ENCODE measurements at regions not wholly inside any gene's neighbourhood (a gene's known extent, or its start where the extent isn't known, plus 50 kb on each side); places are given as distances from the start of the nearest gene placed in this dataset.
A peak's percentile ranks its signal among the peaks of the same experiment; 100 is the strongest.
"Not testable (repeated sequence)": the region's sequence is repeated elsewhere in the genome, so short reads cannot be mapped to it uniquely, and the experiment has no call there.

DNA sequence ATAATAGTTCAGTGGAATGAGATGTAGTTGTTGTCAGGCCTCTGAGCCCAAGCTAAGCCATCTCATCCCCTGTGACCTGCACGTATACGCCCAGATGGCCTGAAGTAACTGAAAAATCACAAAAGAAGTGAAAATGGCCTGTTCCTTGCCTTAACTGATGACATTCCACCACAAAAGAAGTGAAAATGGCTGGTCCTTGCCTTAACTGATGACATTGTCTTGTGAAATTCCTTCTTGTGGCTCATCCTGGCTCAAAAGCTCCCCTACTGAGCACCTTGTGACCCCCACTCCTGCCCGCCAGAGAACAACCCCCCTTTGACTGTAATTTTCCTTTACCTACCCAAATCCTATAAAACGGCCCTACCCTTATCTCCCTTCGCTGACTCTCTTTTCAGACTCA is 361.4 kb upstream of the ARRDC3 start:
- DNase-seq = not testable (repeated sequence)

DNA sequence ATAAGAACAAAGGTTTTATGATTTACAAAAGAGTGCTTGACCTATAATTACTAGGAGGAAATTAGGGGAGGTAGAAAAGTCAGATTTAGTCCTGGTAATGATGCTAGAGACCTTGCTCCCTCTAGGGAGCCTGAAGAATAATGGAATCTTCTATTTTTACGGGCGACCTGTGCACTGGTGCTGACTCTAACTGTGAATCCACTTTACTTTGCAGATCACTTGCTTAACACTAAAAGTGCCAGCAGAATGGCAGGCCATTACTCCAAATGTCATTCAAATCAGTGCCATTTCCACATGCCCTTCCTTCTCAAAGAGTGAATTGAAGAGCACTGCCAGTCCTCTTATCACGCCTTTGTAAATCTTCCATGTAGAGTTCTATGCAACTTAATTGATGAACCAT is 359.4 kb upstream of the ARRDC3 start:
- DNase-seq = no peak

DNA sequence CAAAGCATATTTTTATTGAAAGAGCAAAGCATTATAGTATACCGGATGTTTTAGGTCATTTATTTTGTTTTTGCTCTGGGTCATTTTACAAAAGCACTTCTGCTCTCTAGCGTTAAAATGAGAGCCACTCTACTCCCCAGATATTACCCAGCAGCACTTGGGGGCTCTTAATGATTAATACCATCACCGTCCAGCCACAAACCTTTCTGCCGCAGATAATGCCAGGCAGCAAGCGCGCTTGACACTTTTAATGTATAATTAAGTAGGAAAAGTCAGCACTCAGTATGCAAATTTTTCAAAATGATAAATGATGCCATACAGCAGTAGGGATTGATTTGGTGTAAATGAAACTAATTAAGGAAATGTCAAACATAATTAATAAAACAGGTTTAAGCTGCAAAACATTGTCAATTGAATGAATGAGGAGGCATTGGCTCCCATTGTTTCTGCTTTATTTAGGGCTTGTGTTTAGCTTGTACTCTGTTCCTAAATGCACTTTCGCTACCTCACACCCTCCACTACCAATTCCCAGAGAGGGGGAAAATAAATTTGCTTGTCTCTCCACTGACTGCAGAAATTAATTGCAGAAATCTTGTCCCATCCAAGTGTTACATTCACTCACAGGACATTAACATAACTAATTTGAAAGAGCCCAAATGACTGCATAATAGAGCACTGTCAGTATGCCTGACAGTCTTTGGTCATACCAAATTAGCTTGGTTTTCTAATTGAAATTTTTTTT is 358.8 kb upstream of the ARRDC3 start:
- DNase-seq = no peak

DNA sequence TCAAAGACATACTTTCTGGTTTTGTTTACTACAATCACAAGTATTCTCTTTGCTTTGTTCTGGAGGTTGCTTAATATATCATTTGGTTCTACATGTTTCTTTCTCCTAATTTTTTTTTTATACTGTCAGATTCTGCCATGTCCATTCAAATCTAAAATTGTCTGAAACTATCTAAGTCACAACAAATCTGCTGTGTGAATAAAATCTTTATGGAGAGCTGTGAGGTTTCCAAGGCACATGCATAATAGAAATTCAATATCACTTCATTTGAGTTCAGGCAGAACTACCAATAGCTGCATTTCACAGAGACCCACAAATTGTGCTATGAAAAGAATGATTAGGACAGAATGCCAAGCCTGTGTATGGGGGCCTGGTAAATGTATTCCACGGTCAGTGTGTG is 346.9 kb upstream of the ARRDC3 start:
- DNase-seq = no peak

DNA sequence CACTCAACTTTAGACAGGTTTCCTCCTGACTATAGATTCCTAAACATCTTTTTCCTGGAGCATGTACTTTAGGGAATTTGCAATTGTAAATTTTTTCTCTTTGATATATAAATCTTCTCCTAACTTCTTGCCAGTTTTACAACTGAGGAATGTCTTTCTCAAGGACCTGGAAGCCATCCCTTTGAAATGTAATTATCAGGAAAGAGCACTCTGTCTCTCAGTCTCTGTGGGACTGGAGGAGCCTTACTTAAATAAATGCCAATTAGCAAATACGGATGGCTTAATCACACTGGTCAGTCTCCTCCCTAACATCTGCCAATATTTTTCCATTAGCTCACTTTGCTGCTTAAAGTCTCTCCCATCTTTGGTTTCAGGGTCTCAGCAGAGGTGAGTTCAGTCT is 344.3 kb upstream of the ARRDC3 start:
- DNase-seq = no peak

DNA sequence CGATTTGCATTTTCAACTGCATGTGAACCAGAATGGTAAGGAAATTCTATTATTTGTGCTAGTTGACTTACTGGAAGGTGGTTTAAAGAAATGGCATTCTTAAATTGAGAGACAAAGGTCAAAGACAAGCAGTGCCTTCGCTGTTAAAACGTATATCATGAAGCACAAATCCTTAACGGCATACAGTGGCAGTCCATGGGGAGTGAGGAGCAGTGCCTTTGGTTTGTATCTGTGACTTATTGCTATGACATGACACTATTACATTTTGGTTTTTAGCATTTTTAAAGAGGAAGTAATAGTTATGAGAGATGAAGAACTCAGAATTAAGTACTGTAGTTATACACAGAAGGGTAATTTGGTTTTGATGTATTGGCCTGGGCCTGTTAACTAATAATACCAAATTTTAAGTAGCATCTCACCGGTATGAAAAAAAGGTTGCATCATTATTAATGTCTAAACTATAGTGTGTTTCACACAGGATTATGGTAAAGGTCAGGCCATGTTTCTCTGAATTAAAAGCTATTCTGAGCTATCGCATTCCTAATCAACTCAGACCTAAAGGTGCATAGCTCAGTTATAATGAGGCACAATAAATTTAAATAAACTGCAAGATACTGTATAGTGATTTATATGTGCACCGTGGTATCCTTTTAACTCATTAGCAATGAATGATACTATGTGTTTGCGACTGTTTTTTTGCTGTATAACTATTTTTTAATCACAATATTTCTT is 339.8 kb upstream of the ARRDC3 start:
- DNase-seq = no peak

DNA sequence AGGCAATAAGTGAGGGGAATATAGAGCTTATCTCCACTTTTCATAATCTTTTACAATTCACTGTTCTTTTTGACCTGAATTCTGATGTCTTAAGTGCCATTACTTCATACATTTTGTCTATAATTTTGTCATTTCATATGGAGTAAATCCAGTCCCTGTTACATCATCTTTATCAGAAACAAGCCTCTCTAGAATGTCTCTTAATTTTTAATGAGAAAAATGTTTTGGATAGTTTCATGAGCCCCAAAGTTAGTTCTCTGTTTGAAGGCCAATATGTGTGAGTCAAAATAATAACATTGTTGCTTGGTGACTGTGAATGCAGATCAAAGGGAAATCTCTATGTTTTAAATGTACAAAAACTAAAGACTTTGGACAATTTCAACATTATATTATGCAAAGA is 329.6 kb upstream of the ARRDC3 start:
- DNase-seq = no peak

DNA sequence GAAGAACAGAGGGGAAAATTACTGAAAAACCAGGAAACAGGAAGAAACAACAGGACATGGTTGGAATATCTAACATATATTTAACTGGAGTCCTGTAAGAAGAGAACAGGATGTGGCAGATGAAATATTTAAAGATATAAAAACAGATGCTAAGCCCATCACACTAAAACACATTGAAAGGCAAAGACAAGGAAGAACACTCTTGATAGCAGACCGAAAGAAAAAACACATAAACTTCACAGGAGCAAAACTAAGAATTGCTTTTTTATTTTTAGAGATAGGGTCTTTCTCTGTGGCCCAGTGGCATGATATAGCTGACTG is 324.4 kb upstream of the ARRDC3 start:
- DNase-seq = no peak

DNA sequence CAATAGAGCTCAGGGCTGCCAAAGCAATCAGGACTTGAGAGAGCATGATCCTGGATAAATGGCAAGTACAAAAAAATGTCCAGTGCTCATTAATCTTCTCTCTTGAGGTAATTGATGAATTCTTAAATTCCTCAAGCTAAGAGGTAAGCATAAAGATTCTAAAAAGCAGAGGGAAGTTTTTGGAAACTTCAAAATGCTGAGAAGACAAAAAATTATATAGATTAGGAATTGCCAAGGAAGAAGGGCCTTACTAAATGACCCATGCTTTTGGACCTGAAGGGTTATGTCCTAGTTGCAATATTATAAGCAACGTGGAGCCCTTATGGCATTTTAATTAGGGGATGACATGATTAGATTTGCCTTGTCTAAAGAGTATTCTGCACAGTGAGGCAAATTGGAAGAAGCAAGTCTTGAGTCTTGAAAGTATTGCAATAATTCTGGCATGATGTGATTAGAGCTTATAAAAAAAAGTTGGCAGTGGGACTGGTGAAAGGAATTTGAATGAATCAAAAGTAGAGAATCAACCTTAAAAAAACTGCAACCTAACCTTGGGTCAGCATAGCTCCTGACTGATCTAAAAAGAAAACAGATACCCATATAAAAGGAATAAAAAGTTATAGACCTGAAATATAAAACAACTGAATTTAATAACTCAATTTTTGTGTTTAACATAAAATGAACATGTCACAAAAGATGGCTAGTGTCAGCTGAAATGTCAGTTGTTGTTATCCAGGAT is 323.8 kb upstream of the ARRDC3 start:
- no peak for DNase-seq

DNA sequence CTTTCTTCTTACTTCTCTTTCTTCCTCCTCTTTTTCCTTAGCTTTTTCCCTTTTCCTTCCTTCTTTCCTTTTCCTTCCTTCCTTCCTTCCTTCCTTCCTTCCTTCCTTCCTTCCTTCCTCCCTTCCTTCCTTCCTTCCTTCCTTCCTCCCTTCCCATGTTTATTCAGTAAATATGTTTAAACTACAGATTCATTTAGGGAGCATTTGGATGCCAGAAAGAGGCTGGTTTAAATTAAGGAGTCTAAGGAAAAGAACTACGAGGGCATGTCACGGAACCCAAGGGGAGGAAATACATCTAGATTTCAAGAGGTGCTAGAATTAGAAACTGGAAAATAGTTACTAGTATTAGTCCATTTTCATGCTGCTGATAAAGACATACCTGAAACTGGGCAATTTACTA is 320.0 kb upstream of the ARRDC3 start:
- no peak for DNase-seq

DNA sequence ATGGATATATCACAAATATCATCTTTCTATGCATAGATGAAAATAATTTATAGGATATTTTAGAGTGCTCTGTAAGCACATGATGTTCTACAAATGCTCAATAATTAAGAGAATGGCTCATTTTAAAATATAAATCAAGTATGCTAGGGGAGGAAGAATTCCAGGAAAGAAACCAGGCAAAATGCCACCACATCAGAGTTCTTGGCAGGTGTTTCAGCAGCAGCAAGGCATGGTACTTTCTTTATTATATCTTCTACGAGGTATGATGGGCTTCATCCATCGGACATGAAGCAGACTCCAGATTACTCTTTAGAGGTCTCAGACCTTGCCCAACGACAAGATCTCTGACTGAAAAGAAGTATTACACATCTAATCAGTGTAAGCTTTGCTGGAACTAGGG is 316.3 kb upstream of the ARRDC3 start:
- DNase-seq = no peak

DNA sequence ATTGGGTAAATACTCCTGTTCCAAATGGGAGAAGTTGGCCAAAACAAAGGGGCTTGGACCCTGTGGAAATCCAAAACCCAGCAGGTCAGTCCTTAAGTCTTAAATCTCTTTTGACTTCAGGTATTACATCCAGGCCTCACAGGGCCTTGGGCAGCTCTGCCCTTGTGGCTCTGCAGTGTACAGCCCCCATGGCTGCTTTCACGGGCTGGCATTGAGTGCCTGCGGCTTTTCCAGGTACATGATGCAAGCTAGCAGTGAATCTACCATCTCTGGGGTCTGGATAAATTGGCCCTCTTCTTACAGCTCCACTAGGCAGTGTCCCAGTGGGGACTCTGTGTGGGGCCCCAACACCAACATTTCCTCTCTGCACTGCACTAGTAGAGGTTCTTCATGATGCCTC is 308.5 kb upstream of the ARRDC3 start:
- no peak for DNase-seq

DNA sequence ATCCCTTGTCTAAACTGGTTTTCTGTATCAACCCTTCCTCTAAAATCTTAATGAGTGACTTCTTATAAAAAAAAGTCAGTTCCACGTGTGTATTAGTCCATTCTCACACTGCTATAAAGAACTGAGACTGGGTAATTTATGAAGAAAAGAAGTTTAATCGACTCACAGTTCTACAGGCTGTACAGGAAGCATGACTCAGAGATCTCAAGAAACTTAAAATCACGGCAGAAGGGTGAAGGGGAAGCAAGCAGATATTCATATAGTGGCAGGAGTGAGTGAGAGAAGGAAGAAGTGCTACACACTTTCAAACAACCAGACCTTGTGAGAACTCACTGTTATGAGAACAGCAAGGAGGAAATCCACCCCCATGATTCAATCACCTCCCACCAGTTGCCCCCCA is 307.8 kb upstream of the ARRDC3 start:
- no peak for DNase-seq

DNA sequence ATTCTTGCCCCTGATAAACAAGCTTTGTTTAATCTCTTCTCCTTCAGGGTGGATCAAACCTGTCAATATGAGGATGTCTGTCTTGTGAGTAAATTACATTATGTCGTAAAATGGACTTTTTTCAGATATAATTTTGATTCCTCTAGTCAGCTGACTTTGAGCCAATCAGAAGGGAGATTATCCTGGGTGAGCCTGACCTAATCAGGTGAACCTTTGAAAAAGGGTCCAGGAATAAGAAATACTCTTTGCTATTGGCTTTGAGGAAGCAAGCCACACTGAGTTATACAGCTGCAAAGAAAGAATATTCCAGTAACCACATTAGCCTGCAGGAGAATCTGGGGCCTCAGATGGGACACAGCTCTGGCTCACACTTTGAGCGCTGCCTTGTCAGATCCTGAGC is 304.3 kb upstream of the ARRDC3 start:
- no peak for DNase-seq

DNA sequence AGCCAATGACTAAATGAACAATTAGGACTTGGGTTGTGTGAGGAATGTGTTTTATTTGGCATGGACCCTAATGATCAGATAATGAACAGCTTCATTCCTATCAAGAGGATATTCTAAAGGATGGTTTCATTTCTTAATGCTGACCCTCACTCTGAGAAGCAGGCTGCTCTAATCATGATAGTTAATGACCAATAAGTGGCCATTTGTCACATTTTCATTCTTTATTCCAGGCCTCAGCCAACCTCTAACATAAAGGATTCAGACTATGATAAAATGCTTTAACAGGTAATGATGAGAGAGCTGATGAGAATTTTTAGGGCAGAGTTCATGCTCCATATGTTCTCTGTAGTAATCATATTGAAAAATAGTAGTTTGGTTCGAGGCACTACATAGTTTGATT is 301.5 kb upstream of the ARRDC3 start:
- DNase-seq = no peak

DNA sequence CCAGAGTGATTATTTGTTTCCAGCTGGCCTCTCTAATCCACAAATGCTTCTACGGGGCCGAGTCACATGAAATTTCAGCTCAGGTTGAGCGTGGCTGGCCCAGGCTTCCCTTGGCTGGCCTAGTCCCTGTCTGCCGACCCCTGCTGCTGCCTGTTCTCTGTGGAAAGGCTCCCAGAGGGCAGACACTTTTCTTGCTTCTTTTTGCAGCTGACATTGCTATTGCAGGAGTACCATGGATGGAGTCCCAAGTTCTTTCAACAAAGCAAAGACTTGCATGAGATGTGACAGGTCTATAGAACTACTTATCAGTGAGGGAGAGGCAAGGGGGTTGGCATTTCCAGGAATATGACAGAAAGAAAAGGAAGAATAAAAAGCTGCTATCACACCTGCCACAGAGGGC is 287.4 kb upstream of the ARRDC3 start:
- DNase-seq = peak; percentile 4 to 19

DNA sequence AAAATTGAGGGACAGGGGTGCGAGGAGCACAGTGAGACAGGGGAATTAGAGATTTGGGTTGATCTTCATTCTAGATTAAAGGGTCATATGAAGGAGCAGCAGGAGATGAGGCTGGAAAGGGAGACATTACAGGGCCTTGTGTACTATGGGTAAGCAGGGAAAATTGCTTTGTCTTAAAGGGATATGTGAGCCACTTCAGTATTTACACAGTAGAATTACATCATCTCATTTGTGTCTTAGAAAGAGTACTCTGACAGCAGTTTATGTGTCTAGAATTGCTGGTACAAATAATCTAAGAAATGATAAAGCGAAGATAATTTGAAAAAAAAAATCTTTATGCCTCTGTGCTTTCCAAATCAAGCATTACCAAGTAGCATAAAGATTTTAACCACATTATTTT is 287.0 kb upstream of the ARRDC3 start:
- DNase-seq = no peak

DNA sequence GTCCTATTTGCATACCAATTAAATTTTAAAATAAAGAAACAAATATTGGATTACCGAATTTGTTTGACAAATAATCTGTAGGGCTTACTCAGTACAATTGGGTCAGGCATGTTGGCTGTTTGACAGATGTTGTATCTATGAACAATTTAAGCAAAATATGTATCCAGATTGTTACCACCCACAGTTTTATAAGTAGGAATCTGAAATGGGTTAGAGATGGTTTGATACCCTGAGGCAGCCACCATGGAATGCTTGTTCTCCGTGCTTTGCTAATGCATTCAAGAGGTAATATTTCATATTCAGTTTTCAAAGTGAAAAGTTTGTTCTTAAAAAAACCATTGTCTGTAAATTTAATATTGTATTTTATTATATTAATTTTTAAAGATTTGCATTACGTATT is 285.1 kb upstream of the ARRDC3 start:
- no peak for DNase-seq

DNA sequence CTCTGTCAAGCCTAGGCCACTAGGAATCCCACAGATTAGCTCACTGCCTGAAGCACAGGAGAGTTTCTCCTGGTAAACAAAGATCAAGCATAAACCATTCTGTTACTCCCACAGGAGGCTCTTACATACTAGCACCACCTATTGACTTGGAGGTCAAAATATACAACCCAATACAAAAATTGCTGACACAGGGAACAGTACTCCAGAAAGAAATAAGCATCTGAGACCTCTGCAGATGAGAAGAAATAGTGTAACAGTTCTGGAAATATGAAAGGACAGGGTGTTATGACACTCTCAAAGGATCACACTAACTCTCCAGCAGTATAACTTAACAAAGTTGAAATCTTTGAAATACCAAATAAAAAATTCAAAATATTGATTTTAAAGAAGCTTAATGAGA is 269.6 kb upstream of the ARRDC3 start:
- DNase-seq = no peak

DNA sequence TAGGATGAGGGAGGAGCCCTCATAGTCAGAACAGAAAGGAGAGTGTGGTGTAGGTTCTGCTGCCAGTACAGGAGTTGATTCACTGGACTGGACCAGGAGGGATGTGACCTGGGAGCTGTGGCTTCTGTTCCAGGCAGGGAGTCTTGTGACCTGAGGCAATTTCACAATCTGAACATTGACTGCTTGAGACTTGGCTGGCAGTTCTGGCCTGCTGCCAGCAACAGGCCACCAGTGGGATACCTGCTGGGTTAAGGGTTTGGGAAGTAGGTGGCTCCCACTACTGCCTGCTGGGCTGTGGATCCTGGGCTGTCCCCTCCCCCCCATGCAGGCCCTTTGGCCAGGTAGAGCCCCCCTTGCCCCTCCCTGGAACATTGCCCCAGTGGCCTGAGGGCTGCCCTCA is 268.6 kb upstream of the ARRDC3 start:
- DNase-seq = no peak

DNA sequence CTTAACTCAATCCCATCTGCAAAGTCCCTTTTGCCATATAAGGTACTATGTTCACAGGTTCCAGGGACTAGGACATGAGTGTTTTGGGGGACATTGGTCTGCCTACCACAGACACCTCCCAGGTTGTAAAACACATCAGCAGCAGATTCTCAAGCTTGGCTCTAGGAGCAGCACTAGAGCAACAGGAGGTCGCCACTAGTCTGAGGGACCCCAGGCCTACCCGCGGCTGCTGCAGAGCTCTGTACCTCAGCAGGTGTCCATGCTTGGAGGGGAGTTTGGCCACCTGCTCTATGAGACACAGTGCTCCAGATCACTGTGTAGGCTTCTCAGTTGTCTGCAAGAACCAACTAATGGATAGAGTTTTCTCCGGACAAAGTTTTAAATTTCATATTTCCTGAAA is 262.2 kb upstream of the ARRDC3 start:
- DNase-seq = no peak

DNA sequence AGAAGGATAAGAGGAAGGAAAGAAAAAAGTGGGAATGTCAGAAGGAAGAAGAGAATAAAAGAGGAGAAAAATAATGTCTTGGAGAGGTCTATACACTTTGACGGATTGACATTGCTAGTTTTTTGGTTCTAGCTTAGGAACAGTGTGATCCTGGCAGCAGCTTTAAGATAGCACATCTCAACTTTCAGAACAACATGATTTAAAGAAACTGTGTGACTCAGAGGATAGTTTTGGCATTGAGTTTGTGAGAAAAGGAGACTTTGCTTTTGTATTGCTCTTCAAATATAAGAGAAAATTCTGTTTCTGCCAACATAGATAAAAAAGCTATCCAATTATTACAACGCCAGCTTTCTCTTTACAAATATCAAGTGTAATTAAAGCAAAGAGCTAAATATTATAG is 260.7 kb upstream of the ARRDC3 start:
- DNase-seq = no peak

DNA sequence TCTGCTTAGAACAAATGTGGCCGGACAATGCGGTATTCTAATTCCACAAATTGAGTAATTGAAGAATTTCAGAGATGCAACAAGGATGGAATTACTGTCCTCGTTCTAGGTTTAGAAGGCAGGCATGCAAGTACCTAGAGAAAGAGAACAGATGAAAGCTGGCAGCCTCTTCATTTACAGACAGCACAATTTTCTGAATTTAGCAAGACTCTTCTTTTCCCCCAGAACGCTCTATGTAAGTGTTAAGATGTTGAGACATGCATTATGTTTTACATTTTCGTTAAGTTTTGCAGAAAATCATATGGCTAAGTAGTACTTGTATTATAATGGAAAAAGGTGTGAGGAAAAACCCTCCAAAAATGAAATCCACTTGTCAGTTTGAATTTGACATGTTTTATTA is 259.5 kb upstream of the ARRDC3 start:
- DNase-seq = no peak

DNA sequence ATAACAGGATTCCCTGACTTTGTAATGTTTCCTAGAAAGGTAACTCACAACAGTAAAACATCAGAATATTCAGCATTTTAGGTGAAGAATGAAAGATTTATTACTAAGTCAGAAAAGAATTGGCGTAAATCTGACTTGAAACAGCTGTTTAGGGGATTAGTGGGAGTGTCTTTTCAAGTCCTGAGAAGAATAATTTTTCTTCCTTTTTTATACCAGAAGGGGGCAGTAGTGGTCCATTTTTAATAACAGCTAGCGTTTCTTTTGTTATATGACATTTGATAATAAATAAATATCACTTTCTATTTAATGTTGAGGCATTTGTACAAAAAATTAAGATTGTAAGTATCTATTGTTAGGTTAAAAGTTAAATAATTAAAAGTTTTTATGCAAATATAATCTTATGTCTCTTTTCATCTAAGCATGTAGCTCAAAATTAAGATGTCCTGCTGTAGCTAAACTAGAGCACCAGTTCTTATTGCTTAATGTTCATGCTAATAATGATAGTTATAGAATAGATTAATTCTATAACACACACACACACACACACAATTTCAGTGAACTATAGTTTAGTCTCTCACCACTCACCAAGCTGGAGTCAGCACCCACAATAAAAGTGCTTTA is 258.7 kb upstream of the ARRDC3 start:
- peak; percentile 10 to 34 for DNase-seq
